CD4-positive, alpha-beta T cell treated with Interleukin-1 beta for 1 hour (primary cell): ENCODE measurements at regions not wholly inside any gene's neighbourhood (a gene's known extent, or its start where the extent isn't known, plus 50 kb on each side); places are given as distances from the start of the nearest gene placed in this dataset.

Source experiments
- DNase-seq, 2 donors: peaks; one replicate each; pipeline ENCODE4 v3.0.0-alpha.2; 2020 to 2022

DNA sequence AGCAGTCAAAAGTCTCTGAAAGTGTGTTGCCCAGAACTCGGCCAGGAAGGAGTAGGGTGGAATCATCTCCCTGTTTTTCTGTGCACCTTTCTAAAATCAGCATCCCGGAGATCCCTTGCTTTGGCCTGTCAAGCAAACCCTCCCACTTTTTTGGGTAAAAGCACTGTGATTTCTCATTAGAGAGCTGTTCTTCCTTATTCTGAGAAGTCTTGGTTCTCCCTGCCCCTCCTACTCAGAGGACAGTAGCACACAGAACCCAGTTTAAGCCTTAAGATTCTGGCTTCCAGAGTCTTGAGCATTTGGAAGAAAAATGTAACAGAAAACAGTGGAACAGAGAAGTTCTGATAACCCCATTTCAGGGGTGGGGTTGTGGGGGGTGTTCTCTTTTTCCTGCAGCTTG is 52.6 kb upstream of the KATNAL1 start:
- no peak for DNase-seq

DNA sequence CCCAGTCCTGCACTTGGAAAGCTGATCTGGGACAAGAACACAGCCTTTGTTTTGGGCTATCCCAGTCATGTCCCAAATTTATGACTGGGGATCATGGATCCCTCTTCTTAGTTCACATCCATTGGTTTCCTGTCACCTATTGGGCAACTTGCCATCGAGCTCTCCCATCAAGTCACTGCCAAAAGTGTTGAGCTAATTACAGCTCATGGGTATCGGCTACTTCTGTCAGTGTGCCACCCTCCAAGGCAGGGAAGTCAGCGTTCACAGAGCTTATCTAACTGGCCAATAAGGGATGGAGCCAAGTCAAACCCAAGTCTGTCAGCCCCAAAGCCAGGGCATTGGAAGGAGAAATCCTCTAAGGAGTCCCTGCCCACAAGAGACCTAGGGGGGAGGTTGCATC is 53.2 kb upstream of the KATNAL1 start:
- no peak for DNase-seq

DNA sequence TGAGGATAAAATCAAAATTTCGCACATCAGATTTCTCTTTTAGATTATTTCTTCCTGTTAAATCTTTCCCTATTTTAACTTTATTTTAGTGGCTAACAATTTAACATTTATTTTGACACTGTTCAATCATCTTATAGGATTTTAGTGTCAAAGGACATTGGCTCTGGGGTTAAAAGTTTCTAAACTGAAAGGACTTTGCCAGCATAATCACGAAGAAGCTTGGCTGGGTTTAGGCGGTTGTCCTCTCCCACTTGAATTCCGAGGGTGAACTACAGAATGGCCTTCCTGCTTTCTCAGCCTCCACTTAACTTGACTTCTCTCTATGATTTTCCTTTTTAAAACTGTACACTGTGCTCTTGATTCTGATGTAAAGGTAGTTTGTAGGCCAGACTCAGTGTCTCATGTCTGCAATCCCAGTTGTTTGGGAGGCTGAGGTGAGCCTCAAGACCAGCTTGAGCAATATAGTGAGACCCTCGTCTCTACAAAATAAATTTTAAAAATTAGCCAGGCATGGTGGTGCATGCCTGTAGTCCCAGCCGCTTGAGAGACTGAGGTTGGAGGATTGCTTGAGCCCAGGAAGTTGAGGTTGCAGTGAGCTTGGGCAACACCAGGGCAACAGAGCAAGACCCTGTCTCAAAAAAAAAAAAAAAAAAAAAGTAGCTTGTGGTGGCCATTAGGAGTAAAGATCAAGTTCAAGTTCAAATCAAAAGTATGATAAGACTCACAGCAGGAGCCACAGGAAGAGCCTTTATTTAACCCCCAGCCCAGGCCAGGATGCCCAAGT is 54.8 kb upstream of the KATNAL1 start:
- DNase-seq = no peak

DNA sequence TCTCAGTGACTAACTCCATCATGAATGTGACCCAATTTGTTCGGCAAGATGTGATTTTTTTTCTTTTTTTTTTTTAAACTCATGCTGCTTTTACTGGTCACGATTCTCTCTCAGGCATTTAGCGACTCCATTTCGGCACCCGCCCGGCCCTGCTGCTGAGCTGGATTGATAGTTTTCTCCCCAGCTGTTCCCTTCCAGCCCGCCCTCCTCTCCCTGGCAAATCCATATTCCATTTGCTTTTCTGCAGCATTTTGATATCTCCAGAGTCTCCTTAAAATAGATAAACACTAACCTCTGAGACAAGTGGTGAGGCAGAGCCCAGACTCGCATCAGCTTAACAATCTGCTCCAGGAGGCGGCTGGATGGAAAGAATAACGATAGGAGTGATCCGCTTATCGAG is 55.5 kb upstream of the KATNAL1 start:
- DNase-seq = no peak

DNA sequence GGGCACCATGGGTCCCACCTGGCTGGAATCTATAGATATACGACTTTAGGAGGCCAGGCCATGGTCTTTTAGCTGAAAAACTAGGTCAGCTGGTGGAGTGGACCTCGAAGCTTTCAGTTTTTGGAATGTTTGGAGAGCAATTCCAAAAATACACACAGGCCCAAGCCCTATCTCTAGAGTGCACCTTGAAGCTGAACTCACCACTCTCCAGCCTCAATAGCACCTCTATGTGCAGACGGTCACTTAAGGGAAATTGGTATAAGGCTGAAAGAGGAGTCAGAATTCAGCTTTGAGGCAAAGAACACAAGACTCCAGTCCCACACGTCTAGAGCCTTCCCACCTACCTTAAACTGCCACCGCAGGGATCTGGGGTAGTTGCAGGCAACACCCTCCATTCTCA is 56.4 kb upstream of the KATNAL1 start:
- no peak for DNase-seq

DNA sequence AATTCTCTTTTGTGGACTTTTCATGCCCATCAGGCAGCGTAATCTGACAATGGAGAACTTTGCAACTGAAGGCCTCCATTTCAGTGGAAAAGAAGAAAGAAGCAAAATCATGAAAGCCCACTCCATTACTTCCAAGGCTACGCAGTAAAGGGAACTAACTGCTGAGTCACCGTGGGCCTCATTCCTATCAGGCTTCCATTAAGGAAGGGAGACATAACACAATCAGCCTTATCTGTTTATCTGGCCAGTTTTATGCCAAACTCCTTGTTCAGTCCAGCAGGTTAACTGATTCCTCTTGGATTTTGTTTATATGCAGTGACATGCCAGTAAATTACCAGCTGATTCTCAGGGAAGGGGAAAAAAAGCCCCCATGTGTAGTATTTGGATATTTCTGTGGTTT is 56.8 kb upstream of the KATNAL1 start:
- DNase-seq = no peak

DNA sequence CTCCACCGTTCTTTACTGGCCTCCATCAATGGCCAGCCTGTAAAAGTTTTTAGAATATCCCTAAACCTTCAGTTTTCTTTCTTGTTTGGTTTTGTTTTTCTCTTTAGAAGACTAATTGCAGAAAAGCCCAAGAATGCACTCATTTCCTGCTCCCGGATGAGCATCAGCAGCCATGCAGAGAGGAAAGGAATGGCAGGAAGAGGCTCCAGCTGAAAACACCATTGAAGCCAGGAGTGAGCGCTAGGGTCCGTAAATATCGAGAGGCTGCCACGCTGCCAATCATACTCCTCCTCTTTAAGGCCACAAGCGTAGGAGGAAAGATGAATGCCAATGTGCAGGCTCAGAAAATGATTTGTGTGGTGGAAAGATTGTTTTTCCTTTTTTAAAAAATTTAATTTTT is 57.4 kb upstream of the UBE2L5 start:
- DNase-seq = no peak

DNA sequence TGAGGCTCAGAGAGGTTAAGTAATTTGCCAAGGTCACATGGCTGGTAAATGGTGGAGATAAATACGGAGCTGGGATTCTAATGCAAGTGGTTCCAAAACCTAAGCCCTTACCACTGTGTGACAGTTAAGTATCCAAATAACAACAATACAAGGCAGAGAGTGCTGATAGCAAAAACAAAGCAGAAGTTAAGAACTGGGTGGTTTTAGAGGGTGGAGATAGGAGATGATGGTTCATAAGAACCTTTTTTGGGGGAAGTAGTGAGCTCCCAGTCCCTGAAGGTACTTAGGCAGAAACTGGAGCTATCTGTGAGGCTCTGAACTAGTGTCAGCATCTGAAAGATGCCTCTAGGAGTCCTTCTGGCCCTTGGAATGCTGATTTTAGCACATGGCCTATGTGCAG is 56.2 kb upstream of the UBE2L5 start:
- DNase-seq = no peak

DNA sequence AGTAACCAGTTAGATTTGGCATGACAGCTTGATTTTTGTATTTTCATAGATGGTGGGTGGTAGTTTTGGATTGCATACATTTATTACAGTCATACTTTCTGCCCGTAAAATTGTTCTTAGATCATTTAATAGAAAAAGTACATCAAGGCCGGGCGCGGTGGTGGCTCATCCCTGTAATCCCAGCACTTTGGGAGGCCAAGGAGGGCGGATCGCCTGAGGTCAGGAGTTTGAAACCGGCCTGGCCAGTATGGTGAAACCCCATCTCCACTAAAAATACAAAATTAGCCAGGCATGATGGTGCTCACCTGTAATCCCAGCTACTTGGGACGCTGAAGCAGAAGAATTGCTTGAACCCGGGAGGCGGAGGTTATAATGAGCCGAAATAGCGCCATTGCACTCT is 55.0 kb upstream of the UBE2L5 start:
- DNase-seq = no peak

DNA sequence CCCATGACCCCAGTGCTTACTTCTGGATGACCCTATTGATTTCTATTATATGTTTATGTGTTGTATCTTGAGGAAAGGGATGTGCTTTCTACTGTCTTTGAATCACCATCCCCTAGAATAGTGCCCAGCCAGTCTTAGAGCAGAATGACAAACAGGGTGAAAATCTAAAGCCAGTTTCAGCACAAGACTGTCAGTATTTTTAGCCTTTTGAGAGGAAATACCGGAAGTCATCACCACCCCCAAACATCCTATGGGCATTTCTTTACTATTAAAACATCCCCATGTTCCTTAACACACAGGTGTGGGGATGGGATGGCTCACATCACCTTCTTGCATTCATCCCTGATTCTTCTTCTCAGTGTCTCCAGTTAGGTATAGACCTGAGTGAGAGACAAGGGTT is 52.1 kb upstream of the UBE2L5 start:
- no peak for DNase-seq

DNA sequence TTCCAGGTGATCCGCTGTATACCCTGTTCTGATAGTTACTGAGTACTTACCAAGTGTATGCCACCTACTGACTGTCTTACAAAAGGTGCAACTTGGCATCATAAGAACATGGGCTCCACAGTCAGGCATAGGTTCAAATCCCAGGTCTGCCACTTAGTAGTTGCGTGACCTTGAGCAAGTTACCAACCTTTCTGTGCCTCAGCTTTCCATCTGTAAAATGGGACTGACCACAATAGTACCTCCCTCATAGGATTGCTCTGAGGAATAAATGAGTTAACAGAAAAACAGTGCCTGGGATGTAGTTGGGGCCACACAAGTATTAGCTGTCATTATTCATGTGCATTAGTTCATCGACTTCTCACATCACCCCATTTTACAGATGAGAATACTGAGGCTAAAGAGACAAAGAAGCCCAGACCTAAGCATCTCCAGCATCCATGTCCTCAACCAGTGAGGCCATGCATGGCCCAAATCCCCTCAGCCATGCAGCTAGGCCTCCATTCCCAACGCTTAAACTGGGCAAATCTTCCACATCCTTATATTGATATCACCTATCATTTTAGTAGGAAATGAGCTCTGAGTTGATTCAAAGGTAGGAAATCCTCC is 51.3 kb upstream of the UBE2L5 start:
- no peak for DNase-seq

DNA sequence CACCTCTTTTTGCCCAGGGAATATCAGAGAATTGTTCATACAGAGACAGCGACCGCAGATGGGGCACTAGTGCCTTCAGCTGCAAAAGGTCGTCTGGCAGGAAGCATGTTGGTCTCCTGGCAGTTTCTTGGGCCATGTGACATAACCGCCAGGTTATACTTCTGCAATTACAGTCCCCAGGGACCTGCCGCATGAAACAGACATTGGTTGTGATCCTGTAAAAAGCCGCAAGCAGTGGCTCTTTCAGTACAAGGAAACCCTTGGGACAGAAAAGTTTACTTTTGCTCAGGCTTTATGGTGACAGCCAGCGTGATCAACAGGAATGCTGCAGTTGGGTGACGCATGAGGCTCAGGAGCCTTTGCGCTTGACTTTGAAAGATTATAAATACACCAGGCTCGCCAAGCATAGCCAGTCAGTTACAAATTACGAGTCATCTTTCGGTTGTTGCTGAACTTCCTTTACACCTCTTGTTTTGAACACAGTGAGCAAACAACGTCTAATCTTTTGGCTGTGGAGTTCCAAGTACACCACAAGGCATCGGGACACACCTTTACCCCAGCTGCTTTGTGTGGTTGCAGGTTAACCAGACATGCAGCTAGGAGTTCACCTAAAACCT is 50.5 kb upstream of the UBE2L5 start:
- peak; percentile 75 to 86 for DNase-seq
